Muscle of leg (tissue), 3 donors: ENCODE measurements at regions not wholly inside any gene's neighbourhood (a gene's known extent, or its start where the extent isn't known, plus 50 kb on each side); places are given as distances from the start of the nearest gene placed in this dataset.
"Not testable (repeated sequence)": the region's sequence is repeated elsewhere in the genome, so short reads cannot be mapped to it uniquely, and the experiment has no call there.

ENCODE experiments used
- DNase-seq: peaks from one replicate; pipeline ENCODE4 v3.0.0; 2013
- H3K27ac ChIP-seq: one replicate; pipeline ENCODE4 v1.5.1; 2013; ENCODE audit warnings: mild to moderate bottlenecking, low read length, control low read depth
- H3K27me3 ChIP-seq: one replicate; pipeline ENCODE4 v1.6.1; 2013; ENCODE audit warnings: low read length; ENCODE audit not compliant: control insufficient read depth, insufficient read depth
- H3K36me3 ChIP-seq: one replicate; pipeline ENCODE4 v1.6.1; 2013; ENCODE audit warnings: low read length; ENCODE audit not compliant: control insufficient read depth, insufficient read depth
- H3K4me1 ChIP-seq: one replicate; pipeline ENCODE4 v1.6.1; 2013; ENCODE audit warnings: low read length; ENCODE audit not compliant: control insufficient read depth, insufficient read depth
- H3K4me3 ChIP-seq: one replicate; pipeline ENCODE4 v1.5.1; 2013; ENCODE audit warnings: low read length, control low read depth
- H3K9me3 ChIP-seq: replicated peaks from 2 replicates; pipeline ENCODE4 v1.6.1; 2013; ENCODE audit warnings: low read depth, low read length; ENCODE audit not compliant: control insufficient read depth
- WGBS: methylation state at CpG from one replicate; pipeline ENCODE4 v1.1.5; 2013; ENCODE audit warnings: missing lambda C conversion rate; ENCODE audit not compliant: insufficient coverage; 5-methylcytosine and 5-hydroxymethylcytosine counted together

DNA sequence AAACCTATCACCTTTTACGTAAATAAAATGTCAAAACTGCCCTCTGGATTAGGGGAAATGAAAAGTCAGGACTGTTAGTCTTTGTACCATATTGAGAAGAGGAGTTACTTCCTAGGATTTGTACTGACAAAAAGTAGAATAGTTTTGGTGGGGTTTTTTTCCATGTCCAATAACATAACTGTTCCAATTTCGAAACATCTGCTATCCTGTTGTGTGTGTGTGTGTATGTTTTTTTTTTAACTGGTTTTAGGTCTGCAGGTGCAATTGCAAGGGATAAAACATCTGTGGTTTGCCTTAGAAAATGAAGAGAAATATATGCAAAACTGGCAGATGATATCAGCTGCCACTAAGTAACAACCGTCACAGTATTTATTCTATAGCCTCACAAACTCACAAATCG is 506.8 kb downstream of the NFIB start:
- Histone ChIP-seq H3K9me3 (no peaks in the 10 kb centered on the region), H3K27me3 (no peaks in the 10 kb centered on the region), H3K36me3 (no peaks in the 10 kb centered on the region), H3K4me1 (peaks cover 33% of the 10 kb centered on the region), H3K27ac (peak overlapping the region; percentile 56), H3K4me3 (no peak overlapping the region)
- WGBS = 35% methylated on average over 2 of the region's 4 CpGs
- peak; percentile 79 for DNase-seq

DNA sequence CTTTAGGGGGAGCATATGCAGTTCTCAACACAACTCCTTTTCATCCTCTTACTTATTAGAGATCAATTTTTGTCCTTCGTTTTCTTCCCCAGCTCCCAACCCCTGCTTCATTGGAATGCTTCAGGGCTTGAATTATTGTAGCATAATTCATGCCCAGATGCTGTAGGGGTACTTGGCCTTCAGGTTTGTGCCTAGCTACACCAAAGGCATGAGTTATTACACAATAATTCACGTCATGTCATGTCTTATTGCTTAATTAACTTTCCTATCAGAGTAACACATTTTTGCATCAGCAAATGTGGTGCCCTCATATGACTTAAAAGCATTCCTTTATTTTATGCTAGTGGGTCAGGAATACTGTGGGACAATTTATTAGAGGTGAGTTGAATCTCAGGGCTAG is 507.2 kb downstream of the NFIB start:
- Histone ChIP-seq H3K36me3 (no peaks in the 10 kb centered on the region), H3K27ac (peak overlapping the region; percentile 56), H3K4me1 (peaks cover 33% of the 10 kb centered on the region), H3K27me3 (no peaks in the 10 kb centered on the region), H3K4me3 (no peak overlapping the region), H3K9me3 (no peaks in the 10 kb centered on the region)
- WGBS = no CpG with 5 or more reads among the region's 2 CpGs
- DNase-seq = no peak

DNA sequence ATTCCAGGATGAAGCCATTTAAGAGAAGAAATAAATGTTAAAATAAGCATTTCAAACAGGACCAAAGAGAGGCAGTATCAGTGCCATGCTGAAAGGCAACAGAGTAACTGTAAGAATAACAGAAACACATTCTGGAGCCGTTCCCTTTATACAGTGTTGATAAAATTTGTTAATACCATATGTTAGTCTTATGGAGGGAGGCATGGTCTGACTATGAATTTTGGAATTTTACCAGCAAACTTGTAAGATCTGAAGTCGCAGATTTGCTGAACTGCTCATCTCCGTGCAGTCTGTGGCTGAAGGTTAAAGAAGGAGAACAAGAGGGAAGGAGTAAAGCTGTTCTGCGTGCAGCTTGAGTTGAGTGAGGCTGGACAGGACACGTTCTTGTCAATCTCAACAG is 508.4 kb downstream of the NFIB start:
- DNase-seq = peak; percentile 74
- Histone ChIP-seq H3K9me3 (no peaks in the 10 kb centered on the region), H3K36me3 (no peaks in the 10 kb centered on the region), H3K4me3 (no peak overlapping the region), H3K27ac (no peak overlapping the region), H3K4me1 (peaks cover 25% of the 10 kb centered on the region), H3K27me3 (no peaks in the 10 kb centered on the region)
- WGBS = 50% methylated on average over 3 of the region's 5 CpGs

DNA sequence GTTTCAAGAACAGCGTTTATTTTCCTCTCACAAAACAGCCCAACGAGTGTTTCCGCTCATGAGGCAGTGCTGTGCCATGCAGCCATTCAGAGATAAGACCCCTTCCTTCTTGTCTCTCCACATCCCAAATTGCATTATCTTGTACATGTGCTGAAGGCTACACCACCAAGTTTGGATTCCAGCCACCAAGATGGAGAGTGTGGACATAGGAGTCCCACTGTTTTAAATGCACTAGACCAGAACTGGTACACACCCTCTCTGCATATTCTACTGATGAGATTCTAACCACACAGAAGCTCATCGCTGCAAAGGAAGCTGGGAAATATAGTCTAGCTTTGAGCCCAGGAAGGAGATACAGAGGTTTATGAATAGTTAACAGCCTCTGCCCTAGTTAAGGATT is 509.4 kb downstream of the NFIB start:
- peaks cover 17% of the 10 kb centered on the region for H3K4me1 ChIP-seq
- H3K36me3 ChIP-seq = no peaks in the 10 kb centered on the region
- WGBS = 100% methylated on average over 3 of the region's 4 CpGs
- DNase-seq = no peak
- no peak overlapping the region for H3K27ac ChIP-seq
- H3K4me3 ChIP-seq = no peak overlapping the region
- no peaks in the 10 kb centered on the region for H3K9me3 ChIP-seq
- no peaks in the 10 kb centered on the region for H3K27me3 ChIP-seq

DNA sequence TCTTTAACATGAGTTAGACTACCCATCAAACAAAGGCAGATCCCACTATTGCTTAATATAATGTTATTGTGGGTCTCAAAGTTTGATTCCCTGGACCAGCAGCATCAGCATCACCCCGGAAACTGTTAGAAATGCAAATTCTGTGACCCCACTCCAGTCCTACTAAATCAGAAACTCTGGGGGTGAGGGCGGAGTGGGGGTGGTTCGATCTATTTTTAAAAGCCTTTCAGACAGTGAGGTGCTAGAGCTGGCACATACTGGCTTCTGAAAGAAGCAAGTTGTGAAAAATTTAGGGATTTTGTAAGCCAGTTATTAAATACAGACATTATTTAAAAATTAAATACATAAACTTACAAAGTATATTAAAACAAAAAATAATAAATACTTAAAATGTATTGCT is 513.2 kb downstream of the NFIB start:
- no CpG with 5 or more reads among the region's 3 CpGs for WGBS

DNA sequence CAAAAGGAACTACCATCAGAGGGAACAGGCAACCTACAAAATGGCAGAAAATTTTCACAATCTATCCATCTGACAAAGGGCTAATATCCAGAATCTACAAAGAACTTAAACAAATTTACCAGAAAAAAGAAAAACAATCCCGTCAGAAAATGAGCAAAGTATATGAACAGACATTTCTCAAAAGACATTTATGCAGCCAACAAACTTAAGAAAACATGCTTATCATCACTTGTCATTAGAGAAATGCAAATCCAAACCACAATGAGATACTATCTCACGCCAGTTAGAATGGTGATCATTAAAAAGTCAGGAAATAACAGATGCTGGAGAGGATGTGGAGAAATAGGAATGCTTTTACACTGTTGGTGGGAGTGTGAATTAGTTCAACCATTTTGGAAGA is 516.2 kb downstream of the NFIB start:
- 100% methylated on average over 1 of the region's 2 CpGs for WGBS
- H3K27me3 ChIP-seq, H3K4me3 ChIP-seq, H3K27ac ChIP-seq, DNase-seq, H3K36me3 ChIP-seq, H3K9me3 ChIP-seq, H3K4me1 ChIP-seq: not testable (repeated sequence)

More for the DNA sequence above, 513.2 kb downstream of the NFIB start:
- Histone ChIP-seq H3K9me3 (no peaks in the 10 kb centered on the region), H3K27ac (no peak overlapping the region), H3K27me3 (no peaks in the 10 kb centered on the region), H3K4me3 (no peak overlapping the region), H3K4me1 (no peaks in the 10 kb centered on the region), H3K36me3 (no peaks in the 10 kb centered on the region)
- no peak for DNase-seq

DNA sequence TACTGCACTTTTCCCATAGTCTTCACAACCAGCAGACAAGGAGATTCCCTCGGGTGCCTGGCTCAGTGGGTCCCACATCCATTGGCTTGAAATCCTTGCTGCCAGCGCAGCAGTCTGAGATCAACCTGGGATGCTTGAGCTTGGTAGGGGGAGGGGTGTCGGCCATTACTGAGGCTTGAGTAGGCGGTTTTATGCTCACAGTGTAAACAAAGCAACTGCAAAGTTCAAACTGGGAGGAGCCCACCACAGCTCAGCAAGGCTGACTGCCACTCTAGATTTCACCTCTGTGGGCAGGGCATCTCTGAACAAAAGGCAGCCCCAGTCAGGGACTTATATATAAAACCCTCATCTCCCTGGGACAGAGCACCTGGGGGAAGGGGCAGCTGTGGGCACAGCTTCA is 512.3 kb upstream of the MPDZ start:
- no peak for DNase-seq
- H3K27ac ChIP-seq = no peak overlapping the region
- H3K9me3 ChIP-seq = peaks cover 8% of the 10 kb centered on the region
- peaks cover 12% of the 10 kb centered on the region for H3K4me1 ChIP-seq
- no peaks in the 10 kb centered on the region for H3K27me3 ChIP-seq
- WGBS = 81% methylated on average over 4 of the region's 4 CpGs
- no peak overlapping the region for H3K4me3 ChIP-seq
- no peaks in the 10 kb centered on the region for H3K36me3 ChIP-seq

DNA sequence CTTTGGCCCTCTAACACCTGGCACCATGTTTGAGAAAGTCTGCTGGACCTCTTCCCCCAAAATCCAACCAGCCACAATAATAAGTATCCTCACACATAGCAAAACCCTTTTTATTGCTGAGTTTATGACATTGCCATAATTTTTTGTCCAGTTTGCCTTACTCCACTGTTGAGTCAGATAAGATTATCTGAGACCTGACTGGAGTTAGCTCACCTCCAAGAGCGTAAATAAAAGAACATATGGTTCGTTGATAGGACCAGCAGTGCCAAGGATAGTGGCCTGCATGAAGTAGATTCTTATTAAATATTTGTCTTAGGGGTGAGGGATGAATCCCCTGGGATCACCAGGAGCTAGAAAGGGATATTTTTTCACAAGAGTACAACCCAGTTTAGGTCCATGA is 510.6 kb upstream of the MPDZ start:
- Histone ChIP-seq H3K27me3 (no peaks in the 10 kb centered on the region), H3K4me1 (peaks cover 20% of the 10 kb centered on the region), H3K27ac (no peak overlapping the region), H3K9me3 (peaks cover 8% of the 10 kb centered on the region), H3K4me3 (no peak overlapping the region), H3K36me3 (no peaks in the 10 kb centered on the region)
- no CpG with 5 or more reads among the region's 2 CpGs for WGBS
- DNase-seq = no peak

DNA sequence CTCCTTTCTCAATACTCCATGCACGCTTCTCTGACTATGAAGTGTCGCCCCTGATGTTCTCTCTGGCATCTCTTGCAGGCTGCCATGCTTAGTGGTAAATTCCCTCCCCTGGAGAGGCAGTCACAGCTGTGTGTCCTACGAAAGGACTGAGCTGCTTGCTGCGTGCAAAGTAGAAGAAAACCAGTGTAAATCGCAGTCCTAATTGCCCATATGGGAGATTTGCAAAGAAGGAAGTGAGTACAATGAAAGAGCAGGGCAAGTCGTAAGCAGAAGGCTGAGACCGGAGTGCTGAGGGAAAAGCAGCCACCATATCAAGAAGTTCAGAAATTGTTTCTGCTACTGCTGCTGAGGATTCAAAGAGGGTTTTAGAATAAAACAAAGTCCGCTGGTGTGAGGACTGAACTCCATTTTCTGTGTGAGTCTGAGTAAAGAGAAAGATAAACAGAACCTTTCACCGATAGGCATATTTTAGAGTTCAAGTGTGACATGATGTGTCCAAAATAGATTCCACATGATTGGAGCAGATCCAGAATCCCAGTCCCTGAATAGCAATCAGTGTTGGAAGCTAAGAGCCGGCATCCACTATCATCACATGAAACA is 507.8 kb upstream of the MPDZ start:
- 10% methylated on average over 7 of the region's 10 CpGs for WGBS
- Histone ChIP-seq H3K27me3 (no peaks in the 10 kb centered on the region), H3K4me1 (peaks cover 20% of the 10 kb centered on the region), H3K4me3 (peak overlapping the region; percentile 18), H3K36me3 (no peaks in the 10 kb centered on the region), H3K27ac (peak overlapping the region; percentile 95), H3K9me3 (no peaks in the 10 kb centered on the region)
- DNase-seq = peak; percentile 98

DNA sequence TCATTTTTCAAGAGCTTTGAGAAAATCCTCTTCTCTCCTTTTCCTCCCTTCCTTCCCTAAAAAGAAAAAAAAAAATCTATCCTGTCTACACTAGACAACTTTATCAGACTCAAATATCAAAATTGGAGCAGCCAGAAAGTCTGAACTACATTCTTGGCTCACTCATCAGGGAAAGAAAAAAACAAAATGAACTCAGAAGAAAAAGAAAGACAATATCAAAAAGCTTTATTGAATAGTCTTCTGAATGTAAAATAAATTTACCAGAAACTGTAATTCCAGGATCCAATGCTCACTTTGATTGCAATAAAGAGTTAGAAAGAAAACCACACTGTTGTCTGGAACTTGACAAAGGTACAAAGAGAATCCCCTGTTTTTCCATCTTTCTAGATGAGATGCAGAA is 507.2 kb upstream of the MPDZ start:
- H3K27me3 ChIP-seq = no peaks in the 10 kb centered on the region
- DNase-seq = peak; percentile 62
- peak overlapping the region; percentile 95 for H3K27ac ChIP-seq
- H3K9me3 ChIP-seq = no peaks in the 10 kb centered on the region
- no peak overlapping the region for H3K4me3 ChIP-seq
- peaks cover 20% of the 10 kb centered on the region for H3K4me1 ChIP-seq
- no peaks in the 10 kb centered on the region for H3K36me3 ChIP-seq

DNA sequence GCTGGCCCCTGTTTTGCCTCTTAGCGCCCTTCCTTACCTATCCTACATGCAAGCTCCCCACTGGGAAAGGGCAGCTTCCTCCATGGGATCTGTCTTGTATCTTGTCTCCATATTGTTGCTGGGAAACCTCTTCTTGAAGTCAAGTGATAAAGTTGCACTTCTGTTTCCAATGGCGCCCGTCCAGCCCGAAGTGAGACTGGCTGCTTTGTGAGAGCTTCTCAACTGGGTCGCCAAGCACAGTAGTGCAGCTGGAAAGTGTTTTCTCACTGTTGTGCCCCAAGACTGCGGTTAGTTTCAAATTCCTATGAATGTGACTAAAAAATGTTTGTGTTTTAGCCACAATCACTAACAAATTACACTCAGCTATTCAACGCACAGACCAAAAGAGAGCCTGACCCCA is 506.6 kb upstream of the MPDZ start:
- H3K9me3 ChIP-seq = no peaks in the 10 kb centered on the region
- no peaks in the 10 kb centered on the region for H3K36me3 ChIP-seq
- no peak overlapping the region for H3K4me3 ChIP-seq
- peak overlapping the region; percentile 95 for H3K27ac ChIP-seq
- H3K27me3 ChIP-seq = no peaks in the 10 kb centered on the region
- 91% methylated on average over 3 of the region's 7 CpGs for WGBS
- peaks cover 20% of the 10 kb centered on the region for H3K4me1 ChIP-seq
- peak; percentile 36 for DNase-seq
